K562 (cell line): ENCODE measurements at regions not wholly inside any gene's neighbourhood (a gene's known extent, or its start where the extent isn't known, plus 50 kb on each side); places are given as distances from the start of the nearest gene placed in this dataset.

Source experiments
- ATAC-seq: fragments of 200-7000 bp; cut with Tn5 transposase; 3 replicates; pipeline ENCODE4 v1.9.1; 2020; ENCODE audit warnings: moderate library complexity
- BruUV-seq: library from RNA; stranded (reverse); fragments of 400-500 nt; replicated peaks from 2 replicates; lab custom pipeline; 2021; lab: Mats Ljungman, UMichigan
- CTCF ChIA-PET: fragments of 300-600 bp; formaldehyde crosslinking; extraction: SDS; loops from one replicate; lab custom pipeline; 2021; ENCODE audit warnings: low intra/inter-chr PET ratio; lab: Yijun Ruan, JAX
- POLR2A ChIA-PET: fragments of 300-600, 350-650 bp; sonication (Branson Sonifier 250); formaldehyde crosslinking; extraction: SDS; loops from one replicate; lab custom pipeline; 2021; ENCODE audit warnings: antibody characterized with exemption, inconsistent platforms; lab: Yijun Ruan, JAX
- DNase-seq, 4 experiments: peaks; one replicate each; pipeline versions ENCODE4 v3.0.0 to v3.0.0-alpha.2; 2011 to 2018; ENCODE audit warnings: low spot score in 3 of 4, mixed read lengths in 3 of 4; ENCODE audit errors: extremely low read depth in 1 of 4
- FAIRE-seq: peaks from 2 replicates; lab custom pipeline; 2011; peaks lifted over from hg19 to GRCh38; lab: Jason Lieb, UNC
- H2AFZ ChIP-seq: 2 replicates; pipeline ENCODE4 v1.6.0; 2011; ENCODE audit warnings: low read depth, low read length, control low read depth, inconsistent platforms
- H3K27ac ChIP-seq: fragments of 200-600 bp; 3 replicates; pipeline ENCODE4 v1.8.0; 2011; ENCODE audit warnings: low read depth, mild to moderate bottlenecking, control low read depth, inconsistent platforms, low read length, moderate library complexity, mixed read lengths; ENCODE audit errors: extremely low read depth
- H3K27me3 ChIP-seq, 2 experiments: fragments of 300-600 bp in 1 of 2; 2 replicates in 1 of 2; 3 replicates in 1 of 2; pipeline versions ENCODE4 v1.6.0 to v1.8.0; 2011; ENCODE audit warnings: inconsistent platforms in 2 of 2, low read length in 2 of 2, mild to moderate bottlenecking in 1 of 2, mixed read lengths in 1 of 2, moderate library complexity in 1 of 2; ENCODE audit not compliant: control insufficient read depth in 2 of 2, insufficient read depth in 2 of 2
- H3K36me3 ChIP-seq: fragments of 300-600 bp; 3 replicates; pipeline ENCODE4 v1.8.0; 2011; ENCODE audit warnings: mild to moderate bottlenecking, low read length, inconsistent platforms; ENCODE audit not compliant: control insufficient read depth, insufficient read depth
- H3K4me1 ChIP-seq, 2 experiments: fragments of 200-600 bp in 1 of 2; replicated peaks in 1 of 2; 2 replicates in 1 of 2; 3 replicates in 1 of 2; pipeline versions ENCODE4 v1.5.1 to v1.8.0; 2011; ENCODE audit warnings: inconsistent platforms in 2 of 2, low read length in 2 of 2, mild to moderate bottlenecking in 1 of 2, mixed read lengths in 1 of 2, moderate library complexity in 1 of 2; ENCODE audit not compliant: control insufficient read depth in 2 of 2, insufficient read depth in 2 of 2
- H3K4me2 ChIP-seq: 2 replicates; pipeline ENCODE4 v1.6.1; 2011; ENCODE audit warnings: low read length, control low read depth, inconsistent platforms, mixed read lengths; ENCODE audit not compliant: insufficient read depth
- H3K4me3 ChIP-seq: fragments of 200-600 bp; sonication (generic), shearing (Covaris generic); 2 replicates; pipeline ENCODE4 v1.5.1; 2016; ENCODE audit warnings: control low read depth, inconsistent platforms
- H3K79me2 ChIP-seq: fragments of 200-600 bp; 3 replicates; pipeline ENCODE4 v1.8.0; 2011; ENCODE audit warnings: low read length, inconsistent platforms; ENCODE audit not compliant: control insufficient read depth, insufficient read depth
- H3K9ac ChIP-seq, 2 experiments: 2 replicates each; pipeline versions ENCODE4 v1.6.0 to v1.6.1; 2011; ENCODE audit warnings: low read depth in 2 of 2, low read length in 2 of 2, control low read depth in 1 of 2, inconsistent platforms in 1 of 2, mild to moderate bottlenecking in 1 of 2, mixed read lengths in 1 of 2; ENCODE audit not compliant: insufficient read depth in 1 of 2
- H3K9me1 ChIP-seq: one replicate; pipeline ENCODE4 v1.6.0; 2011; ENCODE audit warnings: inconsistent platforms, mild to moderate bottlenecking, low read length, moderate library complexity; ENCODE audit not compliant: control insufficient read depth, insufficient read depth
- H3K9me3 ChIP-seq: replicated peaks from 2 replicates; pipeline ENCODE4 v1.5.1; 2011; ENCODE audit warnings: low read depth, low read length, inconsistent platforms; ENCODE audit not compliant: control insufficient read depth, insufficient read depth
- H4K20me1 ChIP-seq: replicated peaks from 2 replicates; pipeline ENCODE4 v1.6.1; 2011; ENCODE audit warnings: low read length, inconsistent platforms, mixed read lengths; ENCODE audit not compliant: control insufficient read depth, insufficient read depth
- LARP7 ChIP-seq: fragments of 450-650 bp; IDR thresholded peaks from 2 replicates; pipeline ENCODE4 v1.6.1; 2016
- PHTF2 ChIP-seq: fragments of 250-450 bp; sonication (Bioruptor Pico); IDR thresholded peaks from 2 replicates; pipeline ENCODE4 v1.5.0; 2021; ENCODE audit warnings: mild to moderate bottlenecking
- TRIM28 ChIP-seq: fragments of 450-650 bp; IDR thresholded peaks from 2 replicates; pipeline ENCODE4 v1.6.1; 2017
- ZNF431 ChIP-seq: sonication (generic); formaldehyde crosslinking; IDR thresholded peaks from 2 replicates; pipeline ENCODE4 v1.8.0; 2022; ENCODE audit warnings: mild to moderate bottlenecking, missing genetic modification reagents
- ZSCAN29 ChIP-seq: fragments of 450-650 bp; IDR thresholded peaks from 2 replicates; pipeline ENCODE4 v1.6.1; 2017
- WGBS: fragments of 100-300 bp; shearing (Covaris generic); methylation state at CpG from one replicate; pipeline ENCODE4 v1.1.6; 2016; ENCODE audit warnings: low coverage, mixed read lengths; ENCODE audit not compliant: insufficient coverage; ENCODE audit errors: missing lambda C conversion rate; 5-methylcytosine and 5-hydroxymethylcytosine counted together
- in situ Hi-C: fragments of 300-500 bp; cut with MboI; formaldehyde crosslinking; loops from 4 replicates; pipeline ENCODE4 v1.15.0; 2018; ENCODE audit warnings: inconsistent platforms, mixed read lengths
- intact Hi-C: fragments of 100-400 bp; cut with micrococcal nuclease; formaldehyde crosslinking; loops from 2 replicates; pipeline ENCODE4 v1.14.2; 2022
- TF ChIP-seq, protein P1 (sequence below): IDR thresholded peaks from 3 replicates; pipeline ENCODE4 v1.6.1; 2011; ENCODE audit warnings: borderline replicate concordance, mild to moderate bottlenecking; ENCODE audit not compliant: insufficient read length, insufficient read depth
- TF ChIP-seq, protein P2 (sequence below), 2 experiments: IDR thresholded peaks; 2 replicates each; pipeline ENCODE4 v1.6.1; 2011; ENCODE audit warnings: borderline replicate concordance in 1 of 2, control low read depth in 1 of 2, low read depth in 1 of 2, low read length in 1 of 2, mild to moderate bottlenecking in 1 of 2, mixed read lengths in 1 of 2, moderate library complexity in 1 of 2; ENCODE audit not compliant: insufficient read depth in 1 of 2, insufficient read length in 1 of 2, poor library complexity in 1 of 2, severe bottlenecking in 1 of 2; ENCODE audit errors: extremely low read depth in 1 of 2

DNA sequence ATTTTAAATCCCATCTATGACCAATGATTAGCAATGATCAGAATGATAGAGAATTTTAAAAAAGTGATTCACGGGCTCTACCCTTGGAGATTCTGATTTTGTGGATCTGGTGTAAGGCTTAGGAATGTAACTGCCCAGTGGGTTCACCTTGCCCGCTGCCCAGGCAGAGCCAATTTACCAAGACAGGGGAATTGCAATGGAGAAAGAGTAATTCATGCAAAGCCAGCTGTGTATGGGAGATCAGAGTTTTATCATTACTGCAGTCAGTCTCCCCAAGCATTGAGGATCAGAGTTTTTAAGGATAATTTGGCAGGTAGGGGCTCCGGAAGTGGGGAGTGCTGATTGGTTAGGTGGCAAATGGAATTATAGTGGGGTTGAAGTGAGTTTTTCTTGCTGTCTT is 480.6 kb downstream of the ATP23 start (continued):
- TF ChIP-seq, protein P1, sequence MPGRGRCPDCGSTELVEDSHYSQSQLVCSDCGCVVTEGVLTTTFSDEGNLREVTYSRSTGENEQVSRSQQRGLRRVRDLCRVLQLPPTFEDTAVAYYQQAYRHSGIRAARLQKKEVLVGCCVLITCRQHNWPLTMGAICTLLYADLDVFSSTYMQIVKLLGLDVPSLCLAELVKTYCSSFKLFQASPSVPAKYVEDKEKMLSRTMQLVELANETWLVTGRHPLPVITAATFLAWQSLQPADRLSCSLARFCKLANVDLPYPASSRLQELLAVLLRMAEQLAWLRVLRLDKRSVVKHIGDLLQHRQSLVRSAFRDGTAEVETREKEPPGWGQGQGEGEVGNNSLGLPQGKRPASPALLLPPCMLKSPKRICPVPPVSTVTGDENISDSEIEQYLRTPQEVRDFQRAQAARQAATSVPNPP = no peak
- TF ChIP-seq, protein P2, sequence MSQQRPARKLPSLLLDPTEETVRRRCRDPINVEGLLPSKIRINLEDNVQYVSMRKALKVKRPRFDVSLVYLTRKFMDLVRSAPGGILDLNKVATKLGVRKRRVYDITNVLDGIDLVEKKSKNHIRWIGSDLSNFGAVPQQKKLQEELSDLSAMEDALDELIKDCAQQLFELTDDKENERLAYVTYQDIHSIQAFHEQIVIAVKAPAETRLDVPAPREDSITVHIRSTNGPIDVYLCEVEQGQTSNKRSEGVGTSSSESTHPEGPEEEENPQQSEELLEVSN (IDR thresholded peaks at IDR 0.05; ENCODE audit: borderline replicate concordance in 1 of 2, extremely low read depth in 1 of 2, insufficient read depth in 1 of 2, insufficient read length in 1 of 2, low read depth in 1 of 2, low read length in 1 of 2, poor library complexity in 1 of 2, severe bottlenecking in 1 of 2) = no peak
- no peak for TF ChIP-seq ZNF431 (CRISPR knock-in tag)
- TF ChIP-seq LARP7 = no peak

DNA sequence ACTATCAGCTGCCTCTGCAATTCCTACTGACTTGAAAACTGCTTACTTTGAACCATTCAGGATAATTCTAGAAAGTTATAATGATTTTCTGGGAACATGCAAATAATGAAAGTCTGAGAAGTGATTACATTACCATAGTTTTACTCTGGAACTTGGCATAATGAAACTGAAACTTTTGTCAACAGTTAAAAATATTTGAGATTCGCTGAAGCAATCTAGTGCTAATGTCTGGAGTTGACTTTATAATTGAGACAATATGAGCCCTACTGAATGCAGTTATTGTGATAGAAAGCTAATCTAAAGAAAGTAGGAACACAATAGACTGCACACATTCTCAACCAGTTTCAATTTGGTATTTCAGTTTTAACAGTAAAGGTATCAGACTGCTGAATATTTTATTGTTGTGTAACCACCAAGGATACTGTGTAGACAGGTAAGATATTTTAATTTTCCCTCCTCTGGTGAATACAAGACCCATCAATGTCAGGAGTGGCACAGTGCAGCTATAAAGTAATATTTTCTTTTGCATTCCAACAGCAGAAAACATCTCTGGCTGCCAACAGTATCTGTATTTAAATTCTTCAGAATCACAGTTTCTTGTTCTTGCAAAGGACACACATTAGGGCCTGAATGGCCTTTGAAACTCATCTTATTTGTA is 483.5 kb downstream of the ATP23 start:
- H3K4me1 ChIP-seq = no peaks in the 10 kb centered on the region
- POLR2A ChIA-PET = no interaction called here
- TF ChIP-seq ZSCAN29 (no peak), PHTF2 (CRISPR knock-in tag) (no peak), TRIM28 (no peak)
- TF ChIP-seq, all 486 proteins: peak for 0
- H3K36me3 ChIP-seq = no peaks in the 10 kb centered on the region
- in situ Hi-C loops (no loop called here), intact Hi-C loops (no loop called here)
- H4K20me1 ChIP-seq = no peaks in the 10 kb centered on the region
- FAIRE-seq (no peak), ATAC-seq (no peak), DNase-seq (no peak)
- no peaks in the 10 kb centered on the region for H3K9me1 ChIP-seq
- H3K79me2 ChIP-seq = no peaks in the 10 kb centered on the region
- H3K27ac ChIP-seq = no peak overlapping the region
- H3K27me3 ChIP-seq = no peaks in the 10 kb centered on the region
- no peak overlapping the region for H3K4me2 ChIP-seq
- H2AFZ ChIP-seq = no peak overlapping the region
- no peak overlapping the region for H3K9ac ChIP-seq
- no peak overlapping the region for H3K4me3 ChIP-seq
- CTCF ChIA-PET = no interaction called here
- WGBS = 0% methylated on average over 1 of the region's 1 CpG
- no TSS peak for BruUV-seq
- no peaks in the 10 kb centered on the region for H3K9me3 ChIP-seq
